Osteoblast (primary cell): ENCODE measurements at regions not wholly inside any gene's neighbourhood (a gene's known extent, or its start where the extent isn't known, plus 50 kb on each side); places are given as distances from the start of the nearest gene placed in this dataset.

Experiments
- DNase-seq: peaks from one replicate; pipeline ENCODE4 v3.0.0; 2011; ENCODE audit warnings: low spot score, mixed read lengths; ENCODE audit not compliant: insufficient read length; ENCODE audit errors: missing footprints
- H2AFZ ChIP-seq: 2 replicates; pipeline ENCODE4 v1.6.0; 2011; ENCODE audit warnings: mild to moderate bottlenecking, low read length
- H3K27ac ChIP-seq: 2 replicates; pipeline ENCODE4 v1.5.1; 2011; ENCODE audit warnings: mild to moderate bottlenecking, low read depth, low read length, moderate library complexity
- H3K27me3 ChIP-seq: 2 replicates; pipeline ENCODE4 v1.6.0; 2012; ENCODE audit warnings: mild to moderate bottlenecking, control low read depth, inconsistent platforms, low read length, moderate library complexity; ENCODE audit not compliant: insufficient read depth
- H3K36me3 ChIP-seq: 2 replicates; pipeline ENCODE4 v1.5.1; 2011; ENCODE audit warnings: mild to moderate bottlenecking, low read length, control low read depth, moderate library complexity; ENCODE audit not compliant: insufficient read depth
- H3K4me1 ChIP-seq: 2 replicates; pipeline ENCODE4 v1.5.1; 2011; ENCODE audit warnings: mild to moderate bottlenecking, low read length, control low read depth, moderate library complexity; ENCODE audit not compliant: insufficient read depth
- H3K4me2 ChIP-seq: 2 replicates; pipeline ENCODE4 v1.6.0; 2011; ENCODE audit warnings: mild to moderate bottlenecking, low read length; ENCODE audit not compliant: insufficient read depth
- H3K4me3 ChIP-seq: fragments of 200-600 bp; sonication (generic); 3 replicates; pipeline ENCODE4 v1.5.1; 2012; ENCODE audit warnings: mild to moderate bottlenecking, low read length, inconsistent platforms; ENCODE audit not compliant: insufficient read depth
- H3K79me2 ChIP-seq: 2 replicates; pipeline ENCODE4 v1.6.0; 2012; ENCODE audit warnings: mild to moderate bottlenecking, low read length, control low read depth, inconsistent platforms; ENCODE audit not compliant: insufficient read depth
- H3K9me3 ChIP-seq: 2 replicates; pipeline ENCODE4 v1.5.1; 2011; ENCODE audit warnings: low read depth, low read length, control low read depth
- H4K20me1 ChIP-seq: 2 replicates; pipeline ENCODE4 v1.6.0; 2012; ENCODE audit warnings: mild to moderate bottlenecking, low read length, control low read depth; ENCODE audit not compliant: insufficient read depth
- CTCF ChIP-seq: IDR thresholded peaks from 2 replicates; pipeline ENCODE4 v1.5.1; 2011; ENCODE audit warnings: mild to moderate bottlenecking, low read depth, low read length, moderate library complexity; ENCODE audit errors: extremely low read depth

- Histone ChIP-seq H3K4me1 (peaks cover 16% of the 10 kb centered on the region), H3K79me2 (no peaks in the 10 kb centered on the region), H4K20me1 (no peaks in the 10 kb centered on the region), H3K4me3 (no peak overlapping the region), H3K27ac (no peak overlapping the region), H3K4me2 (no peak overlapping the region), H3K27me3 (no peaks in the 10 kb centered on the region), H3K9me3 (no peaks in the 10 kb centered on the region), H2AFZ (peak overlapping the region; percentile 45), H3K36me3 (no peaks in the 10 kb centered on the region)
- TF ChIP-seq CTCF = no peak
- DNase-seq = no peak
Observed at GRCh38 chr4:158056689-158057245, 116.1 kb downstream of the GASK1B start.

- H3K79me2 ChIP-seq = no peaks in the 10 kb centered on the region
Observed at GRCh38 chr4:158055668-158056067, 117.2 kb downstream of the GASK1B start.

GRCh38 chr4:158053801-158054200 lies 119.0 kb downstream of the GASK1B start:
- no peaks in the 10 kb centered on the region for H4K20me1 ChIP-seq
- no peaks in the 10 kb centered on the region for H3K36me3 ChIP-seq
- no peaks in the 10 kb centered on the region for H3K27me3 ChIP-seq
- no peaks in the 10 kb centered on the region for H3K79me2 ChIP-seq
- no peaks in the 10 kb centered on the region for H3K9me3 ChIP-seq
- no peak for DNase-seq
- H2AFZ ChIP-seq = no peak overlapping the region
- H3K4me2 ChIP-seq = no peak overlapping the region
- no peak overlapping the region for H3K4me3 ChIP-seq
- TF ChIP-seq CTCF = no peak
- H3K27ac ChIP-seq = no peak overlapping the region
- peaks cover 26% of the 10 kb centered on the region for H3K4me1 ChIP-seq

More at GRCh38 chr4:158055668-158056067, 117.2 kb downstream of the GASK1B start:
- Histone ChIP-seq H4K20me1 (no peaks in the 10 kb centered on the region), H3K27me3 (no peaks in the 10 kb centered on the region), H3K9me3 (no peaks in the 10 kb centered on the region), H3K4me1 (peaks cover 25% of the 10 kb centered on the region), H3K4me2 (no peak overlapping the region), H3K4me3 (no peak overlapping the region), H3K27ac (no peak overlapping the region), H3K36me3 (no peaks in the 10 kb centered on the region), H2AFZ (no peak overlapping the region)
- TF ChIP-seq CTCF = no peak
- DNase-seq = no peak

- Histone ChIP-seq H3K4me2 (no peak overlapping the region), H3K27ac (no peak overlapping the region), H3K4me1 (peaks cover 26% of the 10 kb centered on the region), H3K4me3 (no peak overlapping the region), H3K79me2 (no peaks in the 10 kb centered on the region), H3K9me3 (no peaks in the 10 kb centered on the region), H3K36me3 (no peaks in the 10 kb centered on the region), H4K20me1 (no peaks in the 10 kb centered on the region), H2AFZ (no peak overlapping the region), H3K27me3 (no peaks in the 10 kb centered on the region)
- no peak for DNase-seq
- TF ChIP-seq CTCF = no peak
Observed at GRCh38 chr4:158053086-158053485, 119.7 kb downstream of the GASK1B start.
